GM19099 (cell line): ENCODE measurements at regions not wholly inside any gene's neighbourhood (a gene's known extent, or its start where the extent isn't known, plus 50 kb on each side); places are given as distances from the start of the nearest gene placed in this dataset.

ENCODE experiments used
- POLR2A ChIP-seq: IDR thresholded peaks from 3 replicates; pipeline ENCODE4 v1.6.1; 2011; ENCODE audit warnings: low read depth; ENCODE audit not compliant: insufficient read length; ENCODE audit errors: extremely low read depth

- TF ChIP-seq POLR2A: no peak
Observed at GRCh38 chr13:90187478-90188350, 1159.8 kb upstream of the MIR17HG start.

GRCh38 chr13:90188351-90188636 lies 1159.2 kb upstream of the MIR17HG start:
- TF ChIP-seq POLR2A: no peak

- TF ChIP-seq POLR2A: no peak
Observed at GRCh38 chr13:90197722-90198121, 1149.8 kb upstream of the MIR17HG start.

GRCh38 chr13:90201202-90201601 lies 1146.3 kb upstream of the MIR17HG start:
- TF ChIP-seq POLR2A: no peak

- no peak for TF ChIP-seq POLR2A
Observed at GRCh38 chr13:90201676-90202460, 1145.6 kb upstream of the MIR17HG start.

GRCh38 chr13:90205081-90205480 lies 1142.4 kb upstream of the MIR17HG start:
- no peak for TF ChIP-seq POLR2A

GRCh38 chr13:90205911-90206310 lies 1141.6 kb upstream of the MIR17HG start:
- TF ChIP-seq POLR2A: no peak

- TF ChIP-seq POLR2A: no peak
Observed at GRCh38 chr13:90217275-90217674, 1130.2 kb upstream of the MIR17HG start.

DNA sequence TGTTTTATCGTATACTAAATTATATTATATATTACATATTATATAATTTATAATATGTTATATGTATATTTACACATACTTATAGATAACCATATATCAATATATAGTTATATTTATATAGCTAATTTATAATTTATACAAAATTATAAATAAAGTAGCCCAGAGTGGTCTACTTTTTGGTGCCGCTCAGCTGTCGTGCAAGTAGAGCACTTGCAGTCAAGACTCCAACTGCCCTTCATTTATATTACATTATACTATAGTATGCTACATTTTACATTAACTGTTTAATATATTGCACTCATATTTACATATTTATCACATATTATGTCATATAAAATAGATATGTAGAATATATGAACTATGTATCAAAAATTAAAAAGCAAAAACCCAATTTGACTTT lies 1124.7 kb upstream of the MIR17HG start:
- no peak for TF ChIP-seq POLR2A

DNA sequence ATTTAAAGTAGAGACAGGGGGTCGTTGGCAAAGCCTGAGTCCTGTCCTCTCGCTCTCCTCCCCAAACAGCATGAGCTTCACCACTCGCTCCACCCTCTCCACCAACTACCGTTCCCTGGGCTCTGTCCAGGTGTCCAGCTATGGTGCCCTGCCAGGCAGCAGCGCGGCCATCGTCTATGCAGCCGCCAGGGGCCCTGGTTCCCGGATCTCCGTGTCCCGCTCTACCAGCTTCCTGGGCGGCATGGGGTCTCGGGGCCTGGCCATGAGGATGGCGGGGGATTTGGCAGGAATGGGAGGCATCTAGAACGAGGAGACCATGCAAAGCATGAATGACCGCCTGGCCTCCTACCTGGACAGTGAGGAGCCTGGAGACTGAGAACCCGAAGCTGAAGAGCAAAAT lies 1117.2 kb upstream of the MIR17HG start:
- no peak for TF ChIP-seq POLR2A

GRCh38 chr13:90232291-90232690 lies 1115.2 kb upstream of the MIR17HG start:
- TF ChIP-seq POLR2A: no peak

- TF ChIP-seq POLR2A: no peak
Observed at GRCh38 chr13:90233933-90234672, 1113.4 kb upstream of the MIR17HG start.

DNA sequence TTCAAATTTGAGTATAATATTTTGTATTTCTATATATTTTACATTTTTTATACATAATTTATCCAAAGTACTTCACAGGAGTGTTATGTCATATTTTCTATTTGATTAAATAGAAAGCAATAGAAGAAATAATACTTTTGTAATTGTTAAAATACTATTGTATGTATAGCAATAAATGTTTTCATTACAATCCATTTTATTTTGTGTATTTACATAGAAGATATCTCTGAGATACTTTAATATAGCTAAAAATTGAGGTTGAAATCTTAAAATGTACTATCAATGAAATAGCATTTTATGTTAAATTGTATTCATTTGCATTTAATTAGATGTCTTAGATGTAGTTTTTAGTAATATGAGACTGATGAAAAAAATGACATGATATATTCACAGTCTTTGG lies 1109.6 kb upstream of the MIR17HG start:
- TF ChIP-seq POLR2A: no peak

- TF ChIP-seq POLR2A: no peak
Observed at GRCh38 chr13:90238413-90238812, 1109.1 kb upstream of the MIR17HG start.

DNA sequence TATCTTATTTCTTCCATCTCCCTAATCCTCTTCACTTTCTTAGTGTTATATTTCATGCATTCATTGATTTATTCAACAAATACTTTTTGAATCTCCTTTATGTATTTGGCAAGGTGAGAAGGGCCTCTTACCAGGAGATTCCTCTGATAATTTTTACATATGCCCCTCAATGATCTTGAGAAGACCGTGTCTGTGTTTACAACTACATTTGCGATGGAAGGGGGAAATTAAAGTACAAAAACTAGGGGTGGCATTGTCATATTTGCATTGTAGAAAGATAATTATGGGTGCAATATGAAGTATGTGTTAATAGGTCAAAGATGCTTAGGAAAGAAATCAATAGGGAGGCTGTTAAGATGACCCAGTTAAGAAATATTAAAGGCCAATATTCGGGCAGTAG lies 1108.4 kb upstream of the MIR17HG start:
- TF ChIP-seq POLR2A: no peak
